ENCODE measurements at regions not wholly inside any gene's neighbourhood (a gene's known extent, or its start where the extent isn't known, plus 50 kb on each side); places are given as distances from the start of the nearest gene placed in this dataset.

GRCh38 chr4:64518600-64518999, 109.3 kb upstream of the TECRL start:
- TF ChIP-seq CTCF (IDR thresholded peaks at IDR 0.05 in 2 of 3, conservative IDR thresholded peaks at IDR 0.05 in 1 of 3; ENCODE audit: borderline replicate concordance in 1 of 3, insufficient read depth in 1 of 3, low read depth in 2 of 3, low read length in 2 of 3) (no peak), REST (IDR thresholded peaks at IDR 0.05; ENCODE audit: low read depth) (no peak), EZH2 (IDR thresholded peaks at IDR 0.05) (no peak), CEBPB (IDR thresholded peaks at IDR 0.05; ENCODE audit: low read depth) (no peak), SRF (IDR thresholded peaks at IDR 0.05; ENCODE audit: low read depth) (no peak), EZH2phosphoT487 (IDR thresholded peaks at IDR 0.05; ENCODE audit: borderline replicate concordance) (no peak), YY1 (IDR thresholded peaks at IDR 0.05; ENCODE audit: extremely low read depth, insufficient replicate concordance, low read depth, low read length) (no peak), ATF3 (IDR thresholded peaks at IDR 0.05) (no peak), POLR2A (IDR thresholded peaks at IDR 0.05; ENCODE audit: borderline replicate concordance, extremely low read depth, insufficient read depth, insufficient read length) (no peak), POLR2AphosphoS5 (IDR thresholded peaks at IDR 0.05; ENCODE audit: low read depth, low read length) (no peak), FOSL1 (IDR thresholded peaks at IDR 0.05; ENCODE audit: low read depth) (no peak), ZNF274 (IDR thresholded peaks at IDR 0.05; ENCODE audit: low read depth, low read length) (no peak)

All from HCT116 (cell line).